Ammon's horn (tissue), 1 donor: ENCODE measurements at regions not wholly inside any gene's neighbourhood (a gene's known extent, or its start where the extent isn't known, plus 50 kb on each side); places are given as distances from the start of the nearest gene placed in this dataset.
A peak's percentile ranks its signal among the peaks of the same experiment; 100 is the strongest.

Experiments used
- DNase-seq: peaks from one replicate; pipeline ENCODE4 v3.0.0-alpha.2; 2016; ENCODE audit warnings: low spot score

GRCh38 chrX:23228454-23228853 lies 106.2 kb upstream of the PTCHD1 start:
- no peak for DNase-seq

DNA sequence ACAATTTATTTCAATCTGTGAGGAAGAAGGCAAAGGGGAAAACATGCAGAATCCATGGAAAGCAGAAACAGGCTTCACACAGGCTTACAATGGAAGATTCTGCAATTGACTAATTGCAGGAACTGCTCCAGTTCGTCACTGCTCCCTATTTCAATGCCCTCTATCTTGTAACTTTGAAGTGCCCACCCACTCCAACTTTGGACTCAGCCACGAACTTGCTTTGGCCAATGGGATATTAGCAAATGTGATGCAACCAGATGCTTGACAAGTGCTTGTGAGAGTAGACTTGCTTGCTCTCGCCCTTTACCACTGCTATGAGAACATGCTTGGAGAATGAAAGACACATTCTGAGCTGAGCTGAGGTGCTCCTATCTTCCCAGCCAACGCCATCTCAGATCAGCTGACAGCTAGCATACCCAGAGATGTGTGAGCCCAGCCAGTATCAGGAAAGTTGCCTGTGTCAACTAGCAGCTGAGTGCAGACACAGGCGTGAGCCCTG lies 105.7 kb upstream of the PTCHD1 start:
- DNase-seq, result peak; percentile 2

- no peak for DNase-seq
Measured at GRCh38 chrX:23235051-23235450, 99.6 kb upstream of the PTCHD1 start.

GRCh38 chrX:23246001-23246400 lies 88.6 kb upstream of the PTCHD1 start:
- DNase-seq, result no peak

GRCh38 chrX:23248187-23248586 lies 86.5 kb upstream of the PTCHD1 start:
- DNase-seq, result no peak

DNA sequence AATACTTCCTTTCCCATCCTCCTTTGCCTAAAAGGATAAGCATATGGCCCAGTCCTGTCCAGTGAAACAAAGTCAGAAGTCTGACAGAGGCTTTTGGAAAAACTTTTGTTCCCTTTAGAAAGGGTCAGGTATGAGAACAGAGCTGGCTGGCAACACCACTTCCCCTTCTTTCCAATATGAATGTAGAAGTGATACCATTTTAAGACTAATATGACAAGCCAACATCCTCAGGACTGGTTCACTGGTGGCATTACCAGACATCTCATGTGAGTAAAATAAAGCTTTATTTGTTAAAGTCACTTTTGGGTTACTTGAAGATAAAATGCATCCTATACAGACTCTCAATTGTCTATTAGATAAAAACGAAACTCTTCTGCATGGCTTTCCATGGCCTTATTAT lies 83.6 kb upstream of the PTCHD1 start:
- DNase-seq, result no peak

DNA sequence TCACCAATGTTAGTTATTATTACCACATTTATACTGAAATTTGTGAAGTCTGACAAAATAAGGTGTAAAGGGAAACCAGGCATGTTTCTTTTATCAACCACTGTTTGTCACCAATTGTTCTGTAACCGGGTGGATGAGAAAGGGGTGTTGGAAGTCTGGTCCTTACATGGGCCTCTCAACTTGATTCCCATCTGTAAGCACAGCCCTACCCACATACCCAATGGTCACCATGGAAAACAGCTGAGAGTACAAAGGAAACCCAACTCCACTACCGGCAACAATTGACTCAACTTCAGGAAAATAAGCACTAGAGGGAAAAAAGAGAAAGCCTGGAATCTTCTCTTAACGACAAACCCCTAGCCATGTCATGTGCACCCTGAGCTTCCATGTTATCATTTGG lies 70.8 kb upstream of the PTCHD1 start:
- no peak for DNase-seq

- DNase-seq, result no peak
Measured at GRCh38 chrX:23269923-23270322, 64.7 kb upstream of the PTCHD1 start.

- no peak for DNase-seq
Measured at GRCh38 chrX:23271026-23271425, 63.6 kb upstream of the PTCHD1 start.

GRCh38 chrX:23276475-23276874 lies 58.2 kb upstream of the PTCHD1 start:
- DNase-seq, result no peak
